Naive thymus-derived CD4-positive, alpha-beta T cell (primary cell): ENCODE measurements at regions not wholly inside any gene's neighbourhood (a gene's known extent, or its start where the extent isn't known, plus 50 kb on each side); places are given as distances from the start of the nearest gene placed in this dataset.

Experiments used
- ATAC-seq: fragments of 150-1000 bp; cut with Tn5 transposase; 2 replicates; pipeline ENCODE4 v1.10.0; 2021; ENCODE audit warnings: mild to moderate bottlenecking, moderate library complexity
- CTCF ChIA-PET: fragments of 350-600 bp; sonication (Branson Sonifier 250); formaldehyde crosslinking; loops from one replicate; lab custom pipeline; 2021; ENCODE audit warnings: antibody characterized with exemption; lab: Charles Lee
- POLR2A ChIA-PET: fragments of 350-600 bp; sonication (Branson Sonifier 250); formaldehyde crosslinking; loops from one replicate; lab custom pipeline; 2021; ENCODE audit warnings: antibody characterized with exemption, inconsistent platforms; lab: Charles Lee
- DNase-seq, 9 donors: peaks; one replicate each; pipeline versions ENCODE4 v3.0.0 to v3.0.0-alpha.2; 2020 to 2022; ENCODE audit warnings: mixed read lengths in 1 of 9
- H3K27ac ChIP-seq: one replicate; pipeline ENCODE4 v1.7.0; 2013; ENCODE audit warnings: mild to moderate bottlenecking, low read depth, low read length, moderate library complexity
- H3K27me3 ChIP-seq, 2 donors: one replicate each; pipeline ENCODE4 v1.7.0; 2013; ENCODE audit warnings: low read length in 2 of 2, mild to moderate bottlenecking in 2 of 2, moderate library complexity in 2 of 2; ENCODE audit not compliant: control insufficient read depth in 2 of 2, insufficient read depth in 2 of 2
- H3K36me3 ChIP-seq, 3 experiments: 1 replicate in 2 of 3; 2 replicates in 1 of 3; pipeline ENCODE4 v1.7.0; 2013; ENCODE audit warnings: low read length in 3 of 3, mild to moderate bottlenecking in 3 of 3, moderate library complexity in 1 of 3; ENCODE audit not compliant: insufficient read depth in 3 of 3, control insufficient read depth in 2 of 3
- H3K4me1 ChIP-seq, 2 donors: one replicate each; pipeline ENCODE4 v1.7.0; 2013; ENCODE audit warnings: low read length in 2 of 2, mild to moderate bottlenecking in 2 of 2, moderate library complexity in 1 of 2; ENCODE audit not compliant: control insufficient read depth in 2 of 2, insufficient read depth in 2 of 2
- H3K4me3 ChIP-seq: 2 replicates; pipeline ENCODE4 v1.7.0; 2013; ENCODE audit warnings: mild to moderate bottlenecking, low read length
- H3K9me3 ChIP-seq, 3 experiments: 1 replicate in 2 of 3; 2 replicates in 1 of 3; pipeline ENCODE4 v1.7.0; 2013; ENCODE audit warnings: low read length in 3 of 3; ENCODE audit not compliant: control insufficient read depth in 2 of 3
- H3K27ac Mint-ChIP-seq, 9 donors: one replicate each; pipeline ENCODE4 v1.8.0; 2020 to 2022; ENCODE audit warnings: mixed read lengths in 9 of 9, mild to moderate bottlenecking in 8 of 9, moderate library complexity in 5 of 9, inconsistent platforms in 2 of 9
- H3K27me3 Mint-ChIP-seq, 5 donors: one replicate each; pipeline ENCODE4 v1.8.0; 2021 to 2022; ENCODE audit warnings: mixed read lengths in 5 of 5, mild to moderate bottlenecking in 1 of 5
- H3K36me3 Mint-ChIP-seq, 5 donors: one replicate each; pipeline ENCODE4 v1.8.0; 2020 to 2022; ENCODE audit warnings: mixed read lengths in 5 of 5, mild to moderate bottlenecking in 3 of 5, inconsistent platforms in 1 of 5
- H3K4me1 Mint-ChIP-seq, 7 donors: one replicate each; pipeline ENCODE4 v1.8.0; 2020 to 2022; ENCODE audit warnings: mixed read lengths in 7 of 7, mild to moderate bottlenecking in 3 of 7, inconsistent platforms in 1 of 7
- H3K4me3 Mint-ChIP-seq, 10 donors: one replicate each; pipeline ENCODE4 v1.8.0; 2020 to 2022; ENCODE audit warnings: mild to moderate bottlenecking in 10 of 10, mixed read lengths in 10 of 10, moderate library complexity in 6 of 10, inconsistent platforms in 2 of 10
- H3K9me3 Mint-ChIP-seq, 11 donors: one replicate each; pipeline ENCODE4 v1.8.0; 2020 to 2022; ENCODE audit warnings: mixed read lengths in 11 of 11, mild to moderate bottlenecking in 4 of 11, inconsistent platforms in 1 of 11, moderate library complexity in 1 of 11
- intact Hi-C, 2 donors: fragments of 100-400 bp; cut with micrococcal nuclease; formaldehyde crosslinking; loops; one replicate each; pipeline ENCODE4 v1.15.1; 2023

GRCh38 chr18:54762386-54762785, 65.9 kb upstream of the RAB27B start:
- H3K36me3 Mint-ChIP-seq, result peaks cover 0 to 2% (median 0%) of the 10 kb centered on the region in 5 donors
- Histone ChIP-seq H3K36me3 (no peaks in the 10 kb centered on the region), H3K27me3 (no peaks in the 10 kb centered on the region), H3K4me3 (no peak overlapping the region), H3K4me1 (no peaks in the 10 kb centered on the region), H3K9me3 (no peaks in the 10 kb centered on the region), H3K27ac (no peak overlapping the region)
- ATAC-seq (no peak), DNase-seq (no peak)
- peaks cover 0 to 3% (median 0%) of the 10 kb centered on the region in 11 donors for H3K9me3 Mint-ChIP-seq
- H3K27me3 Mint-ChIP-seq, result peaks cover 4 to 40% (median 10%) of the 10 kb centered on the region in 5 donors
- intact Hi-C loops, result no loop called here
- H3K4me1 Mint-ChIP-seq, result no peaks in the 10 kb centered on the region
- no peak overlapping the region for H3K27ac Mint-ChIP-seq
- no peak overlapping the region for H3K4me3 Mint-ChIP-seq
- ChIA-PET POLR2A (no interaction called here), CTCF (no interaction called here)

GRCh38 chr18:54764786-54765185, 63.5 kb upstream of the RAB27B start:
- no peak overlapping the region for H3K27ac ChIP-seq
- Mint-ChIP-seq H3K4me3 (no peak overlapping the region), H3K9me3 (peaks cover 0 to 4% (median 0%) of the 10 kb centered on the region in 11 donors), H3K27ac (no peak overlapping the region), H3K4me1 (no peaks in the 10 kb centered on the region), H3K36me3 (peaks cover 0 to 2% (median 0%) of the 10 kb centered on the region in 5 donors), H3K27me3 (peaks cover 4 to 45% (median 10%) of the 10 kb centered on the region in 5 donors)
- no peaks in the 10 kb centered on the region for H3K9me3 ChIP-seq
- ATAC-seq (no peak), DNase-seq (no peak)
- H3K4me3 ChIP-seq, result no peak overlapping the region
- H3K36me3 ChIP-seq, result no peaks in the 10 kb centered on the region
- ChIA-PET CTCF (no interaction called here), POLR2A (no interaction called here)
- intact Hi-C loops, result no loop called here
- H3K4me1 ChIP-seq, result no peaks in the 10 kb centered on the region
- H3K27me3 ChIP-seq, result no peaks in the 10 kb centered on the region

- Mint-ChIP-seq H3K27me3 (peaks cover 4 to 41% (median 10%) of the 10 kb centered on the region in 5 donors), H3K4me3 (no peak overlapping the region), H3K4me1 (no peaks in the 10 kb centered on the region), H3K27ac (no peak overlapping the region), H3K9me3 (peaks cover 0 to 4% (median 0%) of the 10 kb centered on the region in 11 donors), H3K36me3 (peaks cover 0 to 2% (median 0%) of the 10 kb centered on the region in 5 donors)
- H3K27ac ChIP-seq, result no peak overlapping the region
- CTCF ChIA-PET, result no interaction called here
- intact Hi-C loops, result no loop called here
- H3K4me1 ChIP-seq, result no peaks in the 10 kb centered on the region
- ATAC-seq (no peak), DNase-seq (no peak)
- POLR2A ChIA-PET, result no interaction called here
- no peaks in the 10 kb centered on the region for H3K9me3 ChIP-seq
- H3K4me3 ChIP-seq, result no peak overlapping the region
- H3K27me3 ChIP-seq, result no peaks in the 10 kb centered on the region
- no peaks in the 10 kb centered on the region for H3K36me3 ChIP-seq
These were observed 62.5 kb upstream of the RAB27B start for GRCh38 chr18:54765636-54766375.

- Mint-ChIP-seq H3K9me3 (peaks cover 0 to 4% (median 0%) of the 10 kb centered on the region in 11 donors), H3K27me3 (peaks cover 4 to 37% (median 10%) of the 10 kb centered on the region in 5 donors), H3K27ac (no peak overlapping the region), H3K4me3 (no peak overlapping the region), H3K36me3 (peaks cover 0 to 2% (median 0%) of the 10 kb centered on the region in 5 donors), H3K4me1 (no peaks in the 10 kb centered on the region)
- no peak overlapping the region for H3K4me3 ChIP-seq
- ChIA-PET POLR2A (no interaction called here), CTCF (no interaction called here)
- intact Hi-C loops, result no loop called here
- H3K27ac ChIP-seq, result no peak overlapping the region
- DNase-seq (no peak), ATAC-seq (no peak)
- no peaks in the 10 kb centered on the region for H3K9me3 ChIP-seq
- H3K27me3 ChIP-seq, result no peaks in the 10 kb centered on the region
- no peaks in the 10 kb centered on the region for H3K4me1 ChIP-seq
- no peaks in the 10 kb centered on the region for H3K36me3 ChIP-seq
These were observed 61.6 kb upstream of the RAB27B start for GRCh38 chr18:54766634-54767033.

GRCh38 chr18:54767098-54767497, 61.2 kb upstream of the RAB27B start:
- CTCF ChIA-PET, result interaction anchor here (0.6 kb wide), 1 partner anchor 55 kb away, joined by 3 read pairs; no protein-coding TSS in a partner anchor
- no peaks in the 10 kb centered on the region for H3K36me3 ChIP-seq
- peaks cover 4 to 35% (median 10%) of the 10 kb centered on the region in 5 donors for H3K27me3 Mint-ChIP-seq
- POLR2A ChIA-PET, result no interaction called here
- no peaks in the 10 kb centered on the region for H3K4me1 Mint-ChIP-seq
- peaks cover 0 to 2% (median 0%) of the 10 kb centered on the region in 5 donors for H3K36me3 Mint-ChIP-seq
- H3K4me1 ChIP-seq, result no peaks in the 10 kb centered on the region
- no peak overlapping the region for H3K27ac ChIP-seq
- H3K27ac Mint-ChIP-seq, result no peak overlapping the region
- DNase-seq (no peak), ATAC-seq (no peak)
- intact Hi-C loops, result no loop called here
- H3K9me3 Mint-ChIP-seq, result peaks cover 0 to 2% (median 0%) of the 10 kb centered on the region in 11 donors
- H3K9me3 ChIP-seq, result no peaks in the 10 kb centered on the region
- H3K4me3 ChIP-seq, result no peak overlapping the region
- no peak overlapping the region for H3K4me3 Mint-ChIP-seq
- no peaks in the 10 kb centered on the region for H3K27me3 ChIP-seq

GRCh38 chr18:54769526-54770464, 58.5 kb upstream of the RAB27B start:
- ChIA-PET CTCF (no interaction called here), POLR2A (no interaction called here)
- no peak overlapping the region for H3K4me3 Mint-ChIP-seq
- no peaks in the 10 kb centered on the region for H3K4me1 ChIP-seq
- no peak overlapping the region for H3K27ac Mint-ChIP-seq
- ATAC-seq (no peak), DNase-seq (no peak)
- no peak overlapping the region for H3K27ac ChIP-seq
- no peaks in the 10 kb centered on the region for H3K36me3 ChIP-seq
- intact Hi-C loops, result no loop called here
- H3K4me1 Mint-ChIP-seq, result peaks cover 0 to 2% (median 0%) of the 10 kb centered on the region in 7 donors
- H3K27me3 Mint-ChIP-seq, result peaks cover 0 to 27% (median 0%) of the 10 kb centered on the region in 5 donors
- H3K9me3 Mint-ChIP-seq, result peaks cover 0 to 2% (median 0%) of the 10 kb centered on the region in 11 donors
- H3K36me3 Mint-ChIP-seq, result peaks cover 0 to 2% (median 0%) of the 10 kb centered on the region in 5 donors
- no peak overlapping the region for H3K4me3 ChIP-seq
- H3K27me3 ChIP-seq, result no peaks in the 10 kb centered on the region
- H3K9me3 ChIP-seq, result no peaks in the 10 kb centered on the region
